HepG2 (cell line): ENCODE measurements at regions not wholly inside any gene's neighbourhood (a gene's known extent, or its start where the extent isn't known, plus 50 kb on each side); places are given as distances from the start of the nearest gene placed in this dataset.

Experiments used
- CEBPG ChIP-seq: IDR thresholded peaks from 2 replicates; pipeline ENCODE4 v1.6.1; 2016
- FOXC1 ChIP-seq: sonication (generic); formaldehyde crosslinking; IDR thresholded peaks from 2 replicates; pipeline ENCODE4 v1.8.0; 2022; ENCODE audit warnings: mild to moderate bottlenecking, missing genetic modification reagents, borderline replicate concordance
- GZF1 ChIP-seq: sonication (generic); formaldehyde crosslinking; IDR thresholded peaks from 2 replicates; pipeline ENCODE4 v1.5.1; 2020; ENCODE audit warnings: mild to moderate bottlenecking, missing genetic modification reagents
- LCORL ChIP-seq, 2 experiments: fragments of 450-650 bp in 1 of 2; sonication (generic) in 1 of 2; formaldehyde crosslinking in 1 of 2; IDR thresholded peaks; 2 replicates each; pipeline versions ENCODE4 v1.5.0 to v1.6.1; 2017 to 2020; ENCODE audit warnings: antibody characterized with exemption in 1 of 2, missing genetic modification reagents in 1 of 2
- MBD4 ChIP-seq: IDR thresholded peaks from 2 replicates; pipeline ENCODE4 v1.6.1; 2012; ENCODE audit warnings: low read length, inconsistent platforms, borderline replicate concordance
- RBM39 ChIP-seq: fragments of 200-400 bp; formaldehyde crosslinking; IDR thresholded peaks from one replicate; pipeline ENCODE4 v1.6.1; 2018; ENCODE audit warnings: antibody characterized with exemption, mild to moderate bottlenecking, low read depth, low read length; ENCODE audit not compliant: poor library complexity, severe bottlenecking
- SKI ChIP-seq: fragments of 450-650 bp; IDR thresholded peaks from one replicate; pipeline ENCODE4 v1.6.1; 2018; ENCODE audit warnings: mild to moderate bottlenecking; ENCODE audit not compliant: partially characterized antibody
- SOX6 ChIP-seq, 2 experiments: fragments of 450-650 bp in 1 of 2; sonication (generic) in 1 of 2; formaldehyde crosslinking in 1 of 2; IDR thresholded peaks; 2 replicates each; pipeline versions ENCODE4 v1.4.0 to v1.6.1; 2017 to 2020; ENCODE audit warnings: antibody characterized with exemption in 1 of 2, mild to moderate bottlenecking in 1 of 2, missing genetic modification reagents in 1 of 2
- SP4 ChIP-seq: sonication (generic); formaldehyde crosslinking; IDR thresholded peaks from 2 replicates; pipeline ENCODE4 v1.8.1; 2023; ENCODE audit warnings: mild to moderate bottlenecking, missing genetic modification reagents
- ZBTB1 ChIP-seq: sonication (generic); formaldehyde crosslinking; IDR thresholded peaks from 2 replicates; pipeline ENCODE4 v1.4.0; 2020; ENCODE audit warnings: missing genetic modification reagents, borderline replicate concordance
- ZBTB42 ChIP-seq: sonication (generic); formaldehyde crosslinking; IDR thresholded peaks from 2 replicates; pipeline ENCODE4 v1.5.0; 2020; ENCODE audit warnings: mild to moderate bottlenecking, missing genetic modification reagents
- ZIK1 ChIP-seq: sonication (generic); formaldehyde crosslinking; IDR thresholded peaks from 2 replicates; pipeline ENCODE4 v1.5.0; 2020; ENCODE audit warnings: mild to moderate bottlenecking, low read depth, missing genetic modification reagents, borderline replicate concordance
- ZNF33B ChIP-seq: sonication (generic); formaldehyde crosslinking; IDR thresholded peaks from 2 replicates; pipeline ENCODE4 v1.5.1; 2020; ENCODE audit warnings: mild to moderate bottlenecking, missing genetic modification reagents
- ZNF513 ChIP-seq: sonication (generic); formaldehyde crosslinking; conservative IDR thresholded peaks from 2 replicates; pipeline ENCODE4 v1.5.0; 2020; ENCODE audit warnings: missing genetic modification reagents
- ZNF878 ChIP-seq: sonication (generic); formaldehyde crosslinking; IDR thresholded peaks from 2 replicates; pipeline ENCODE4 v1.8.1; 2023; ENCODE audit warnings: mild to moderate bottlenecking, missing genetic modification reagents, moderate library complexity
- TF ChIP-seq, protein P1 (sequence below): sonication (generic); formaldehyde crosslinking; IDR thresholded peaks from 2 replicates; pipeline ENCODE4 v1.4.0; 2020; ENCODE audit warnings: low read depth, missing genetic modification reagents
- TF ChIP-seq, protein P2 (sequence below): sonication (generic); formaldehyde crosslinking; IDR thresholded peaks from 2 replicates; pipeline ENCODE4 v1.8.0; 2022; ENCODE audit warnings: mild to moderate bottlenecking, missing genetic modification reagents, moderate library complexity
- TF ChIP-seq, protein P3 (sequence below), 2 experiments: sonication (generic) in 1 of 2; formaldehyde crosslinking in 1 of 2; IDR thresholded peaks; 2 replicates each; pipeline versions ENCODE4 v1.4.0 to v1.6.1; 2018 to 2020; ENCODE audit warnings: missing genetic modification reagents in 2 of 2, borderline replicate concordance in 1 of 2, low read depth in 1 of 2, mild to moderate bottlenecking in 1 of 2, missing biosample characterization in 1 of 2
- TF ChIP-seq, protein P4 (sequence below): sonication (generic); formaldehyde crosslinking; IDR thresholded peaks from 2 replicates; pipeline ENCODE4 v1.8.1; 2023; ENCODE audit warnings: mild to moderate bottlenecking, inconsistent platforms, moderate library complexity, missing genetic modification reagents, borderline replicate concordance

DNA sequence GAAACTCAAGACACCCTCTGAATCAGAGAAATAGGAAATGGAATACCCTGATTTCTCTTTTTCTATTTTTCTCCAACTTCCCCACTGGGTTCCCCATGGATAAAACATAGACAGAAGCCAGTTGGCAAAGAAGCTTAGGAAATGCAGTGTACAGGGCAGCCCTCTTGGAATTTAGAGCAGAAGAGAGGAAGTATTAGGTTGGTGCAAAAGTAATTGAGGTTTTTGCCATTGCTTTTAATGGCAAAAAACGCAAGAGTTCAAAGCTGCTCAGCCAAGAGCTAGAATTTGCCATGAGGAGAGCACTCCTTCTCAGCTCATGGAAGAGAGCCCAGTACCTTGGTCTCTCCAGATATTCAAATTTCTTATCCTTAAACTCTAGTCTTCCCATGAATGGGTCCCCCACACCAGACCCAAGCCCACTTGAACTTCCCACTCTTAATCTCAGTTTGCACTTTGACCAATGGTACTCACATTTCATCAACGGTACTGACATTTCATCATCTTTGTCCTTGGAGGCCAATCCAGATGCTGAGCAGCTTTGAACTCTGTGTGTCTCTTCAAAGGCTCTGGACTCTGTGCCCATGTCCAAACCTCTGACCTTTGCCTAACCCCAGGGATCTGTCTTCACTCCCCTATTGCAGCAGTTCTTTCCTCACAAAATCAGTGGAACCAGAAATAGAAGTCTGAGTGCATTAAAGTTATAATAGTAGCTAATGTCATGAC is 73.2 kb upstream of the PPP1R3C start (continued):
- TF ChIP-seq LCORL (IDR thresholded peaks at IDR 0.05) (no peak), LCORL (CRISPR knock-in tag; IDR thresholded peaks at IDR 0.05) (peak; percentile 54; the same call in 1 of the 2 replicates), SKI (peak; percentile 81), RBM39 (no peak), ZIK1 (CRISPR knock-in tag) (no peak), MBD4 (no peak), ZBTB1 (CRISPR knock-in tag) (no peak), ZBTB42 (CRISPR knock-in tag) (peak; percentile 79; the same call in 1 of the 2 replicates), SOX6 (IDR thresholded peaks at IDR 0.05) (no peak), SOX6 (CRISPR knock-in tag; IDR thresholded peaks at IDR 0.05) (peak; percentile 82), SP4 (no peak), CEBPG (CRISPR knock-in tag) (peak; percentile 73), GZF1 (CRISPR knock-in tag) (no peak), ZNF878 (CRISPR knock-in tag) (0 out of 2 replicates have a peak, but pooled peaks have one; percentile 64), ZNF33B (CRISPR knock-in tag) (no peak), ZNF513 (CRISPR knock-in tag) (no peak), FOXC1 (CRISPR knock-in tag) (no peak)
- TF ChIP-seq, protein P1, sequence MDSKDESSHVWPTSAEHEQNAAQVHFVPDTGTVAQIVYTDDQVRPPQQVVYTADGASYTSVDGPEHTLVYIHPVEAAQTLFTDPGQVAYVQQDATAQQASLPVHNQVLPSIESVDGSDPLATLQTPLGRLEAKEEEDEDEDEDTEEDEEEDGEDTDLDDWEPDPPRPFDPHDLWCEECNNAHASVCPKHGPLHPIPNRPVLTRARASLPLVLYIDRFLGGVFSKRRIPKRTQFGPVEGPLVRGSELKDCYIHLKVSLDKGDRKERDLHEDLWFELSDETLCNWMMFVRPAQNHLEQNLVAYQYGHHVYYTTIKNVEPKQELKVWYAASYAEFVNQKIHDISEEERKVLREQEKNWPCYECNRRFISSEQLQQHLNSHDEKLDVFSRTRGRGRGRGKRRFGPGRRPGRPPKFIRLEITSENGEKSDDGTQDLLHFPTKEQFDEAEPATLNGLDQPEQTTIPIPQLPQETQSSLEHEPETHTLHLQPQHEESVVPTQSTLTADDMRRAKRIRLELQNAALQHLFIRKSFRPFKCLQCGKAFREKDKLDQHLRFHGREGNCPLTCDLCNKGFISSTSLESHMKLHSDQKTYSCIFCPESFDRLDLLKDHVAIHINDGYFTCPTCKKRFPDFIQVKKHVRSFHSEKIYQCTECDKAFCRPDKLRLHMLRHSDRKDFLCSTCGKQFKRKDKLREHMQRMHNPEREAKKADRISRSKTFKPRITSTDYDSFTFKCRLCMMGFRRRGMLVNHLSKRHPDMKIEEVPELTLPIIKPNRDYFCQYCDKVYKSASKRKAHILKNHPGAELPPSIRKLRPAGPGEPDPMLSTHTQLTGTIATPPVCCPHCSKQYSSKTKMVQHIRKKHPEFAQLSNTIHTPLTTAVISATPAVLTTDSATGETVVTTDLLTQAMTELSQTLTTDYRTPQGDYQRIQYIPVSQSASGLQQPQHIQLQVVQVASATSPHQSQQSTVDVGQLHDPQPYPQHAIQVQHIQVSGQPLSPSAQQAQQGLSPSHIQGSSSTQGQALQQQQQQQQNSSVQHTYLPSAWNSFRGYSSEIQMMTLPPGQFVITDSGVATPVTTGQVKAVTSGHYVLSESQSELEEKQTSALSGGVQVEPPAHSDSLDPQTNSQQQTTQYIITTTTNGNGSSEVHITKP (CRISPR knock-in tag): no peak
- TF ChIP-seq, protein P2, sequence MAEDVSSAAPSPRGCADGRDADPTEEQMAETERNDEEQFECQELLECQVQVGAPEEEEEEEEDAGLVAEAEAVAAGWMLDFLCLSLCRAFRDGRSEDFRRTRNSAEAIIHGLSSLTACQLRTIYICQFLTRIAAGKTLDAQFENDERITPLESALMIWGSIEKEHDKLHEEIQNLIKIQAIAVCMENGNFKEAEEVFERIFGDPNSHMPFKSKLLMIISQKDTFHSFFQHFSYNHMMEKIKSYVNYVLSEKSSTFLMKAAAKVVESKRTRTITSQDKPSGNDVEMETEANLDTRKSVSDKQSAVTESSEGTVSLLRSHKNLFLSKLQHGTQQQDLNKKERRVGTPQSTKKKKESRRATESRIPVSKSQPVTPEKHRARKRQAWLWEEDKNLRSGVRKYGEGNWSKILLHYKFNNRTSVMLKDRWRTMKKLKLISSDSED (CRISPR knock-in tag): no peak
- TF ChIP-seq, protein P3, sequence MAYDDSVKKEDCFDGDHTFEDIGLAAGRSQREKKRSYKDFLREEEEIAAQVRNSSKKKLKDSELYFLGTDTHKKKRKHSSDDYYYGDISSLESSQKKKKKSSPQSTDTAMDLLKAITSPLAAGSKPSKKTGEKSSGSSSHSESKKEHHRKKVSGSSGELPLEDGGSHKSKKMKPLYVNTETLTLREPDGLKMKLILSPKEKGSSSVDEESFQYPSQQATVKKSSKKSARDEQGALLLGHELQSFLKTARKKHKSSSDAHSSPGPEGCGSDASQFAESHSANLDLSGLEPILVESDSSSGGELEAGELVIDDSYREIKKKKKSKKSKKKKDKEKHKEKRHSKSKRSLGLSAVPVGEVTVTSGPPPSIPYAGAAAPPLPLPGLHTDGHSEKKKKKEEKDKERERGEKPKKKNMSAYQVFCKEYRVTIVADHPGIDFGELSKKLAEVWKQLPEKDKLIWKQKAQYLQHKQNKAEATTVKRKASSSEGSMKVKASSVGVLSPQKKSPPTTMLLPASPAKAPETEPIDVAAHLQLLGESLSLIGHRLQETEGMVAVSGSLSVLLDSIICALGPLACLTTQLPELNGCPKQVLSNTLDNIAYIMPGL (CRISPR knock-in tag; IDR thresholded peaks at IDR 0.05; ENCODE audit: borderline replicate concordance in 1 of 2, low read depth in 1 of 2): no peak
- TF ChIP-seq, protein P4, sequence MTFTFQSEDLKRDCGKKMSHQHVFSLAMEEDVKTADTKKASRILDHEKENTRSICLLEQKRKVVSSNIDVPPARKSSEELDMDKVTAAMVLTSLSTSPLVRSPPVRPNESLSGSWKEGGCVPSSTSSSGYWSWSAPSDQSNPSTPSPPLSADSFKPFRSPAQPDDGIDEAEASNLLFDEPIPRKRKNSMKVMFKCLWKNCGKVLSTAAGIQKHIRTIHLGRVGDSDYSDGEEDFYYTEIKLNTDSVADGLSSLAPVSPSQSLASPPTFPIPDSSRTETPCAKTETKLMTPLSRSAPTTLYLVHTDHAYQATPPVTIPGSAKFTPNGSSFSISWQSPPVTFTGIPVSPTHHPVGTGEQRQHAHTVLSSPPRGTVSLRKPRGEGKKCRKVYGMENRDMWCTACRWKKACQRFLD (CRISPR knock-in tag): no peak
